ENCODE measurements at regions not wholly inside any gene's neighbourhood (a gene's known extent, or its start where the extent isn't known, plus 50 kb on each side); places are given as distances from the start of the nearest gene placed in this dataset.

- no peak for TF ChIP-seq CTCF (IDR thresholded peaks at IDR 0.05)
- TF ChIP-seq EP300 (IDR thresholded peaks at IDR 0.05) = no peak
- no peak for TF ChIP-seq POLR2A (IDR thresholded peaks at IDR 0.05; ENCODE audit: low read depth)
- TF ChIP-seq POLR2AphosphoS5 (IDR thresholded peaks at IDR 0.05) = no peak
Measured at GRCh38 chr13:106689906-106690305, 122.0 kb upstream of the ARGLU1 start.
